ENCODE measurements at regions not wholly inside any gene's neighbourhood (a gene's known extent, or its start where the extent isn't known, plus 50 kb on each side); places are given as distances from the start of the nearest gene placed in this dataset.

GRCh38 chr7:86980223-86980622 lies 79.2 kb downstream of the ELAPOR2 start:
- Histone ChIP-seq H3K4me1 (no peaks in the 10 kb centered on the region), H3K36me3 (ENCODE audit: low read depth, missing control alignments) (no peaks in the 10 kb centered on the region), H3K27me3 (no peaks in the 10 kb centered on the region), H3K9me3 (no peaks in the 10 kb centered on the region), H3K27ac (no peak overlapping the region), H3K4me3 (no peak overlapping the region)
- intact Hi-C loops (cut with DNase I; ENCODE audit: low total_unique reads): no loop called here
- TF ChIP-seq CTCF (IDR thresholded peaks at IDR 0.05): no peak
- TF ChIP-seq POLR2A (IDR thresholded peaks at IDR 0.05): no peak
- 77% methylated on average over 3 of the region's 3 CpGs for WGBS, 2 donors
- no peak for DNase-seq

- no peak overlapping the region for H3K27ac ChIP-seq
- no peak overlapping the region for H3K4me3 ChIP-seq
- intact Hi-C loops (cut with DNase I; ENCODE audit: low total_unique reads): no loop called here
- 80 to 86% methylated on average over 3 of the region's 3 CpGs for WGBS, 2 donors
- no peaks in the 10 kb centered on the region for H3K9me3 ChIP-seq
- TF ChIP-seq CTCF (IDR thresholded peaks at IDR 0.05) (no peak), POLR2A (IDR thresholded peaks at IDR 0.05) (no peak)
- H3K27me3 ChIP-seq: no peaks in the 10 kb centered on the region
- no peaks in the 10 kb centered on the region for H3K4me1 ChIP-seq
- no peak for DNase-seq
- no peaks in the 10 kb centered on the region for H3K36me3 ChIP-seq (ENCODE audit: low read depth, missing control alignments)
Observed at GRCh38 chr7:86978808-86979506, 80.5 kb downstream of the ELAPOR2 start.

- TF ChIP-seq POLR2A (IDR thresholded peaks at IDR 0.05): no peak
- TF ChIP-seq CTCF (IDR thresholded peaks at IDR 0.05): no peak
- Histone ChIP-seq H3K27me3 (no peaks in the 10 kb centered on the region), H3K27ac (no peak overlapping the region), H3K4me1 (no peaks in the 10 kb centered on the region), H3K9me3 (no peaks in the 10 kb centered on the region), H3K4me3 (no peak overlapping the region), H3K36me3 (ENCODE audit: low read depth, missing control alignments) (no peaks in the 10 kb centered on the region)
- 85% methylated on average over 3 of the region's 3 CpGs for WGBS, 2 donors
- intact Hi-C loops (cut with DNase I; ENCODE audit: low total_unique reads): no loop called here
- DNase-seq: no peak
Observed at GRCh38 chr7:86976958-86977357, 82.5 kb downstream of the ELAPOR2 start.

- no peak for DNase-seq
- intact Hi-C loops (cut with DNase I; ENCODE audit: low total_unique reads): no loop called here
- no peaks in the 10 kb centered on the region for H3K4me1 ChIP-seq
- no peaks in the 10 kb centered on the region for H3K27me3 ChIP-seq
- H3K4me3 ChIP-seq: no peak overlapping the region
- no peak overlapping the region for H3K27ac ChIP-seq
- no peaks in the 10 kb centered on the region for H3K36me3 ChIP-seq (ENCODE audit: low read depth, missing control alignments)
- 50 to 52% methylated on average over 1 of the region's 1 CpG for WGBS, 2 donors
- no peaks in the 10 kb centered on the region for H3K9me3 ChIP-seq
- TF ChIP-seq POLR2A (IDR thresholded peaks at IDR 0.05) (no peak), CTCF (IDR thresholded peaks at IDR 0.05) (no peak)
Observed at GRCh38 chr7:86975914-86976313, 83.5 kb downstream of the ELAPOR2 start.

- WGBS, 2 donors: 86 to 87% methylated on average over 1 of the region's 1 CpG
- H3K36me3 ChIP-seq (ENCODE audit: low read depth, missing control alignments): no peaks in the 10 kb centered on the region
- no peaks in the 10 kb centered on the region for H3K4me1 ChIP-seq
- no peak overlapping the region for H3K27ac ChIP-seq
- no peak for DNase-seq
- no peaks in the 10 kb centered on the region for H3K27me3 ChIP-seq
- H3K4me3 ChIP-seq: no peak overlapping the region
- H3K9me3 ChIP-seq: no peaks in the 10 kb centered on the region
- TF ChIP-seq CTCF (IDR thresholded peaks at IDR 0.05) (no peak), POLR2A (IDR thresholded peaks at IDR 0.05) (no peak)
- intact Hi-C loops (cut with DNase I; ENCODE audit: low total_unique reads): no loop called here
Observed at GRCh38 chr7:86975449-86975848, 84.0 kb downstream of the ELAPOR2 start.
